Neuron (in vitro differentiated cells): ENCODE measurements at regions not wholly inside any gene's neighbourhood (a gene's known extent, or its start where the extent isn't known, plus 50 kb on each side); places are given as distances from the start of the nearest gene placed in this dataset.

Experiments
- H2AFZ ChIP-seq: one replicate; pipeline ENCODE4 v1.6.1; 2013; ENCODE audit warnings: low read depth, mild to moderate bottlenecking, inconsistent platforms, low read length, moderate library complexity
- H3K27me3 ChIP-seq: one replicate; pipeline ENCODE4 v1.6.1; 2013; ENCODE audit warnings: low read length; ENCODE audit not compliant: insufficient read depth
- H3K36me3 ChIP-seq: one replicate; pipeline ENCODE4 v1.6.1; 2013; ENCODE audit warnings: low read length; ENCODE audit not compliant: insufficient read depth
- H3K4me1 ChIP-seq: one replicate; pipeline ENCODE4 v1.6.1; 2013; ENCODE audit warnings: low read length; ENCODE audit not compliant: insufficient read depth
- H3K4me3 ChIP-seq: 2 replicates; pipeline ENCODE4 v1.5.1; 2013; ENCODE audit warnings: mild to moderate bottlenecking, low read length, moderate library complexity
- H3K9me3 ChIP-seq: one replicate; pipeline ENCODE4 v1.6.1; 2013; ENCODE audit warnings: low read length

GRCh38 chr1:219387211-219387610 is 213.5 kb downstream of the LYPLAL1 start:
- Histone ChIP-seq H3K36me3 (no peaks in the 10 kb centered on the region), H2AFZ (no peak overlapping the region), H3K9me3 (no peaks in the 10 kb centered on the region), H3K27me3 (no peaks in the 10 kb centered on the region), H3K4me3 (no peak overlapping the region), H3K4me1 (no peaks in the 10 kb centered on the region)

- Histone ChIP-seq H3K4me3 (no peak overlapping the region), H3K27me3 (no peaks in the 10 kb centered on the region), H2AFZ (no peak overlapping the region), H3K36me3 (no peaks in the 10 kb centered on the region), H3K9me3 (no peaks in the 10 kb centered on the region), H3K4me1 (no peaks in the 10 kb centered on the region)
These were observed 212.2 kb downstream of the LYPLAL1 start for GRCh38 chr1:219385787-219386427.

GRCh38 chr1:219383281-219383680 is 209.6 kb downstream of the LYPLAL1 start:
- no peak overlapping the region for H3K4me3 ChIP-seq
- H2AFZ ChIP-seq, result no peak overlapping the region

GRCh38 chr1:219381396-219381795 is 207.7 kb downstream of the LYPLAL1 start:
- no peak overlapping the region for H3K4me3 ChIP-seq
- H3K27me3 ChIP-seq, result no peaks in the 10 kb centered on the region
- no peaks in the 10 kb centered on the region for H3K9me3 ChIP-seq
- no peaks in the 10 kb centered on the region for H3K36me3 ChIP-seq
- no peaks in the 10 kb centered on the region for H3K4me1 ChIP-seq
- no peak overlapping the region for H2AFZ ChIP-seq

More at GRCh38 chr1:219383281-219383680, 209.6 kb downstream of the LYPLAL1 start:
- no peaks in the 10 kb centered on the region for H3K4me1 ChIP-seq
- H3K27me3 ChIP-seq, result no peaks in the 10 kb centered on the region
- no peaks in the 10 kb centered on the region for H3K9me3 ChIP-seq
- no peaks in the 10 kb centered on the region for H3K36me3 ChIP-seq

GRCh38 chr1:219380463-219380862 is 206.8 kb downstream of the LYPLAL1 start:
- no peaks in the 10 kb centered on the region for H3K9me3 ChIP-seq
- no peak overlapping the region for H3K4me3 ChIP-seq
- no peaks in the 10 kb centered on the region for H3K36me3 ChIP-seq

GRCh38 chr1:219379691-219380090 is 206.0 kb downstream of the LYPLAL1 start:
- Histone ChIP-seq H3K36me3 (no peaks in the 10 kb centered on the region), H3K4me3 (no peak overlapping the region), H3K9me3 (no peaks in the 10 kb centered on the region), H2AFZ (no peak overlapping the region), H3K4me1 (no peaks in the 10 kb centered on the region), H3K27me3 (no peaks in the 10 kb centered on the region)

More at GRCh38 chr1:219380463-219380862, 206.8 kb downstream of the LYPLAL1 start:
- Histone ChIP-seq H2AFZ (no peak overlapping the region), H3K27me3 (no peaks in the 10 kb centered on the region), H3K4me1 (no peaks in the 10 kb centered on the region)

GRCh38 chr1:219374636-219375035 is 201.0 kb downstream of the LYPLAL1 start:
- H3K4me1 ChIP-seq, result no peaks in the 10 kb centered on the region

GRCh38 chr1:219374046-219374566 is 200.4 kb downstream of the LYPLAL1 start:
- H2AFZ ChIP-seq, result no peak overlapping the region
- H3K9me3 ChIP-seq, result no peaks in the 10 kb centered on the region
- no peak overlapping the region for H3K4me3 ChIP-seq
- no peaks in the 10 kb centered on the region for H3K4me1 ChIP-seq
- no peaks in the 10 kb centered on the region for H3K36me3 ChIP-seq
- no peaks in the 10 kb centered on the region for H3K27me3 ChIP-seq

More at GRCh38 chr1:219374636-219375035, 201.0 kb downstream of the LYPLAL1 start:
- Histone ChIP-seq H3K27me3 (no peaks in the 10 kb centered on the region), H2AFZ (no peak overlapping the region), H3K9me3 (no peaks in the 10 kb centered on the region), H3K4me3 (no peak overlapping the region), H3K36me3 (no peaks in the 10 kb centered on the region)

GRCh38 chr1:219373616-219373935 is 199.9 kb downstream of the LYPLAL1 start:
- Histone ChIP-seq H3K4me3 (no peak overlapping the region), H2AFZ (no peak overlapping the region), H3K27me3 (no peaks in the 10 kb centered on the region), H3K36me3 (no peaks in the 10 kb centered on the region), H3K9me3 (no peaks in the 10 kb centered on the region), H3K4me1 (no peaks in the 10 kb centered on the region)

- Histone ChIP-seq H3K9me3 (no peaks in the 10 kb centered on the region), H3K4me1 (no peaks in the 10 kb centered on the region), H3K4me3 (no peak overlapping the region), H3K36me3 (no peaks in the 10 kb centered on the region), H2AFZ (no peak overlapping the region), H3K27me3 (no peaks in the 10 kb centered on the region)
These were observed 199.4 kb downstream of the LYPLAL1 start for GRCh38 chr1:219372916-219373615.

- H3K9me3 ChIP-seq, result no peaks in the 10 kb centered on the region
- H3K27me3 ChIP-seq, result no peaks in the 10 kb centered on the region
- no peak overlapping the region for H2AFZ ChIP-seq
- no peaks in the 10 kb centered on the region for H3K4me1 ChIP-seq
- no peak overlapping the region for H3K4me3 ChIP-seq
- H3K36me3 ChIP-seq, result no peaks in the 10 kb centered on the region
These were observed 197.8 kb downstream of the LYPLAL1 start for GRCh38 chr1:219371471-219371870.

GRCh38 chr1:219367496-219367895 is 193.8 kb downstream of the LYPLAL1 start:
- Histone ChIP-seq H3K4me1 (no peaks in the 10 kb centered on the region), H3K9me3 (no peaks in the 10 kb centered on the region), H2AFZ (no peak overlapping the region)

GRCh38 chr1:219365451-219365850 is 191.8 kb downstream of the LYPLAL1 start:
- no peak overlapping the region for H3K4me3 ChIP-seq

More at GRCh38 chr1:219367496-219367895, 193.8 kb downstream of the LYPLAL1 start:
- H3K4me3 ChIP-seq, result no peak overlapping the region
- H3K36me3 ChIP-seq, result no peaks in the 10 kb centered on the region
- no peaks in the 10 kb centered on the region for H3K27me3 ChIP-seq

More at GRCh38 chr1:219365451-219365850, 191.8 kb downstream of the LYPLAL1 start:
- Histone ChIP-seq H3K4me1 (no peaks in the 10 kb centered on the region), H3K36me3 (no peaks in the 10 kb centered on the region), H2AFZ (no peak overlapping the region), H3K27me3 (no peaks in the 10 kb centered on the region), H3K9me3 (no peaks in the 10 kb centered on the region)
